Vagina (tissue), 2 donors: ENCODE measurements at regions not wholly inside any gene's neighbourhood (a gene's known extent, or its start where the extent isn't known, plus 50 kb on each side); places are given as distances from the start of the nearest gene placed in this dataset.

Source experiments
- DNase-seq, 2 donors: peaks; one replicate each; pipeline ENCODE4 v3.0.0-alpha.2; 2017; ENCODE audit errors: extremely low spot score in 2 of 2
- H3K27ac ChIP-seq: fragments of 200-600 bp; sonication (generic); one replicate; pipeline ENCODE4 v1.5.1; 2019
- H3K27me3 ChIP-seq: fragments of 200-600 bp; sonication (generic); one replicate; pipeline ENCODE4 v1.5.1; 2019
- H3K36me3 ChIP-seq, 2 donors: fragments of 200-600 bp; sonication (generic); one replicate each; pipeline ENCODE4 v1.5.1; 2017 to 2019
- H3K4me1 ChIP-seq: fragments of 200-600 bp; sonication (generic); one replicate; pipeline ENCODE4 v1.5.1; 2019
- H3K4me3 ChIP-seq, 2 donors: fragments of 200-600 bp; sonication (generic); 1 replicate in 1 of 2; 2 replicates in 1 of 2; pipeline ENCODE4 v1.5.1; 2016 to 2019
- H3K9me3 ChIP-seq: fragments of 200-600 bp; sonication (generic); one replicate; pipeline ENCODE4 v1.5.1; 2019
- POLR2A ChIP-seq, 2 donors: fragments of 450-650 bp; IDR thresholded peaks; one replicate each; pipeline ENCODE4 v1.6.1; 2017; ENCODE audit warnings: antibody characterized with exemption in 2 of 2, mild to moderate bottlenecking in 2 of 2, moderate library complexity in 2 of 2
- POLR2AphosphoS5 ChIP-seq, 2 donors: sonication (generic); formaldehyde crosslinking; IDR thresholded peaks; one replicate each; pipeline ENCODE4 v1.9.0; 2017; ENCODE audit warnings: antibody characterized with exemption in 2 of 2, mild to moderate bottlenecking in 2 of 2, low read depth in 1 of 2; ENCODE audit not compliant: insufficient read depth in 1 of 2
- intact Hi-C: fragments of 100-400 bp; cut with DNase I; formaldehyde crosslinking; loops from one replicate; pipeline ENCODE4 v1.15.1; 2023
- TF ChIP-seq, protein P1 (sequence below), 3 experiments: fragments of 450-650 bp in 2 of 3; fragments of 200-600 bp in 1 of 3; sonication (generic) in 1 of 3; IDR thresholded peaks; one replicate each; pipeline ENCODE4 v1.5.1; 2017 to 2019; ENCODE audit warnings: antibody characterized with exemption in 3 of 3, mild to moderate bottlenecking in 2 of 3, moderate library complexity in 2 of 3

DNA sequence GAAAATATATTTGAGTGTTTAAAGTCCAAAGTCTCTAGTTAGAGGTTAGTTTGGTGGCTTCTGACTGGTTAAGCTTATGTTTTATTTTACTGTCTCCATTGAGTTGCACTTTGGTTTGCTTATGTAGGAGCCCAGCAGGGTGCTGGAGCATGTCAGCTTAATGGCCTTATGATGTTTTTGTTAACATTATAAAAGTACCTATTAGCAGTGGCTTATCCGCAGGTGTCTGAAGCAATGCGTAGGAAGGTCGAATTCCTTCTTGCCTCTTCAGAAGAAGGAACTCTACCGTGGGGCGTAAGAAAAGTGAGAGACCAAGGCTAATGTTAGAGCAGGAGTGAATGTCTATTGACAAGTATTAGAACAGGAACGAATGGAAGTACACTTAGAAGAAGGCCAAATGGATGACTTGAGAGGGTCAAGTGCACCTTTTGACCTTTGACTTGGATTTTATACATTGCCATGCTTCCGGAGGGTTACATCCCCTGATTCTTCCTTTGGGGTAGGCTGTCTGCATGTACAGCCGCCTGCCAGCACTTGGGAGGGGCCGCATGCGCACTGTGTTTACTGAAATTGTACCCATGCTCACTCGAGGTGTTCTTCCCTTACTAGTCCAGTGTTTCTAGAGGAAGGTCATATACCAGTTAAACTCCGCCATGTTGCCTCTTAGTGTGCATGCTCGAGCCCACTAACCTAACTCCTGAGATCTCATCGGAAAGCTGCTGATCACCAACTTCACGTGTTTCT, 793.9 kb upstream of the PCDH9 start:
- Histone ChIP-seq H3K9me3 (no peaks in the 10 kb centered on the region), H3K27ac (no peak overlapping the region), H3K27me3 (no peaks in the 10 kb centered on the region), H3K36me3 (no peaks in the 10 kb centered on the region), H3K4me3 (no peak overlapping the region), H3K4me1 (no peaks in the 10 kb centered on the region)
- DNase-seq: no peak
- TF ChIP-seq, protein P1, sequence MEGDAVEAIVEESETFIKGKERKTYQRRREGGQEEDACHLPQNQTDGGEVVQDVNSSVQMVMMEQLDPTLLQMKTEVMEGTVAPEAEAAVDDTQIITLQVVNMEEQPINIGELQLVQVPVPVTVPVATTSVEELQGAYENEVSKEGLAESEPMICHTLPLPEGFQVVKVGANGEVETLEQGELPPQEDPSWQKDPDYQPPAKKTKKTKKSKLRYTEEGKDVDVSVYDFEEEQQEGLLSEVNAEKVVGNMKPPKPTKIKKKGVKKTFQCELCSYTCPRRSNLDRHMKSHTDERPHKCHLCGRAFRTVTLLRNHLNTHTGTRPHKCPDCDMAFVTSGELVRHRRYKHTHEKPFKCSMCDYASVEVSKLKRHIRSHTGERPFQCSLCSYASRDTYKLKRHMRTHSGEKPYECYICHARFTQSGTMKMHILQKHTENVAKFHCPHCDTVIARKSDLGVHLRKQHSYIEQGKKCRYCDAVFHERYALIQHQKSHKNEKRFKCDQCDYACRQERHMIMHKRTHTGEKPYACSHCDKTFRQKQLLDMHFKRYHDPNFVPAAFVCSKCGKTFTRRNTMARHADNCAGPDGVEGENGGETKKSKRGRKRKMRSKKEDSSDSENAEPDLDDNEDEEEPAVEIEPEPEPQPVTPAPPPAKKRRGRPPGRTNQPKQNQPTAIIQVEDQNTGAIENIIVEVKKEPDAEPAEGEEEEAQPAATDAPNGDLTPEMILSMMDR (IDR thresholded peaks at IDR 0.05): no peak
- intact Hi-C loops: no loop called here

DNA sequence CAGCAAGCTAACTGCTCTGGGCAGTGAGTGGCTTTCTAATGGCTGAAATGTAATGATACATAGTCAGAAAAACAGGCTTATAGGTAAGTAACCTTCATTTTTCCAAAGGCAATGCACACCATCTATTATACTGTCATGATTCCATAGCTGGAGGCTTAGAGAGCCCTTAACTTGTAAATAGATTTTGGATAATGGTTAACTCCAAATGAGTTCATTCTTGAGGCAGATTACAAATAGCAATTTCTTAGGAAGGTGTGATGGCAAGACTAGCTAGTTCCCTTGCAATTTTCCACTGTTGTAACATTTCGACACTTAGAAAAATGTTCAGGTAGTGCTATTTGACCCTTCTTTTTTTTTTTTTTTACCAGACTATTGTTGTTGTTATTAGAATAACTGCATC, 789.8 kb upstream of the PCDH9 start:
- Histone ChIP-seq H3K36me3 (no peaks in the 10 kb centered on the region), H3K4me1 (no peaks in the 10 kb centered on the region), H3K27ac (no peak overlapping the region), H3K9me3 (no peaks in the 10 kb centered on the region), H3K27me3 (no peaks in the 10 kb centered on the region), H3K4me3 (no peak overlapping the region)
- intact Hi-C loops: no loop called here
- TF ChIP-seq POLR2A (IDR thresholded peaks at IDR 0.05) (no peak), POLR2AphosphoS5 (IDR thresholded peaks at IDR 0.05; ENCODE audit: insufficient read depth in 1 of 2, low read depth in 1 of 2) (no peak)
- TF ChIP-seq, protein P1 (IDR thresholded peaks at IDR 0.05): no peak
- no peak for DNase-seq

DNA sequence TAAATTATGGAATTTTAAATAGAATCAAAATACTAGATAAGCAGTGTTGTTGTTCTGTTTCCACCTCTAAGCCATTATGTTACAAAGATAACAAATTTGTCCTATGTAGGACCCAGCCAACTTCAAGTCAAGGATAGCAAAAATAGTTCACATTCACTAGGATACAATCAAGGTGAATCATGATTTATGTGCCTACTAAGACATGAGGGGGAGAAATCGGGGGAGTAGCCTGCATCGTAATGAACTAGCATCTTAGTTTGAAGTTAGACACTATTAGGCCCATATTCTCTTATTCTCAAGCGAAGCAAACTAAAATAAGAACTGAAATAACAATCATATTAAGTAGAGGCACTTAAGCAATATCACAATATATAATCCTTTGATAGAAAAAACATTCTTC, 779.4 kb upstream of the PCDH9 start:
- Histone ChIP-seq H3K4me1 (no peaks in the 10 kb centered on the region), H3K9me3 (no peaks in the 10 kb centered on the region), H3K36me3 (no peaks in the 10 kb centered on the region), H3K4me3 (no peak overlapping the region), H3K27ac (no peak overlapping the region), H3K27me3 (no peaks in the 10 kb centered on the region)
- TF ChIP-seq POLR2AphosphoS5 (IDR thresholded peaks at IDR 0.05; ENCODE audit: insufficient read depth in 1 of 2, low read depth in 1 of 2) (no peak), POLR2A (IDR thresholded peaks at IDR 0.05) (no peak)
- TF ChIP-seq, protein P1 (IDR thresholded peaks at IDR 0.05): no peak
- intact Hi-C loops: no loop called here
- no peak for DNase-seq

DNA sequence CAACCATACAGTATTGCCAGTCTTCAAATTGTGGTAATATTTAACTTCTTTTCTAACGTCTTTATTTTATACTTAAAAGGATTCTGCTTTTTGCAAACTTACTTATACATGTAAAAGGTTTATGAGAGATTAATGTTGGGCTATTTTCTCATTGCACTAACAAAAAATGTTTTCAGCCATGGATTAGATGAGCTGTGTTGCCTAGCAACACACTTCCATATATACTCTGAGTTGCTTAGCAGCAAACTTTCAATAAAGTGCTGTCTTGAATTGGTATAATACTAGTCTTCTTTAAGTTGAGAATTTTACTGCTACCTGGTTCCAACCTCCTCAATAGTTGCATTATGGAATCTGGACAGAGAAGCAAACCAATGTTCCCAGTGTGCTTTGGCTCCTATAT, 777.4 kb upstream of the PCDH9 start:
- no peaks in the 10 kb centered on the region for H3K4me1 ChIP-seq
- TF ChIP-seq POLR2A (IDR thresholded peaks at IDR 0.05) (no peak), POLR2AphosphoS5 (IDR thresholded peaks at IDR 0.05; ENCODE audit: insufficient read depth in 1 of 2, low read depth in 1 of 2) (no peak)
- TF ChIP-seq, protein P1 (IDR thresholded peaks at IDR 0.05): no peak
- H3K36me3 ChIP-seq: no peaks in the 10 kb centered on the region
- no peak for DNase-seq
- no peaks in the 10 kb centered on the region for H3K9me3 ChIP-seq
- no peaks in the 10 kb centered on the region for H3K27me3 ChIP-seq
- no peak overlapping the region for H3K4me3 ChIP-seq
- H3K27ac ChIP-seq: no peak overlapping the region
- intact Hi-C loops: no loop called here

DNA sequence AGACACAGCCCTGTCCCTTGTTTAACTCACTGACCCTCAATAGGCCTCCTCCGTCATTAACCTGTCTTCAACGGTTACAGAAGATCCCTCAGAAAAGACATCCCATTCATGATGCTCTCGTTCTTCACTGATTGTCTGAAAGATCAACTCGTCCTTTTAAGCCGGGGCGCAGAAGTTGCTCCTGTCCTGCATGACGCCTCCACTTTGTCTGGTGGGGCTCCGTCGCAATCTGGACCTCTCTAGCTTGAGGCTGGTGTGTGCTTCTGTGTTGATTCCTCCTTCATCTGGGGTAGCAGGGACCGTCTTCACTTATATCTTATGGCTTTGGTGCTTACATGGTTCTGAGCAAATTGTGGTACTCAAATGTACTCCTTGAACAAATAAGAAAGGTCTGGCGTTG, 766.0 kb upstream of the PCDH9 start:
- no peaks in the 10 kb centered on the region for H3K9me3 ChIP-seq
- intact Hi-C loops: no loop called here
- no peaks in the 10 kb centered on the region for H3K27me3 ChIP-seq
- DNase-seq: no peak
- TF ChIP-seq POLR2A (IDR thresholded peaks at IDR 0.05) (no peak), POLR2AphosphoS5 (IDR thresholded peaks at IDR 0.05; ENCODE audit: insufficient read depth in 1 of 2, low read depth in 1 of 2) (no peak)
- TF ChIP-seq, protein P1 (IDR thresholded peaks at IDR 0.05): no peak
- no peak overlapping the region for H3K4me3 ChIP-seq
- no peak overlapping the region for H3K27ac ChIP-seq
- no peaks in the 10 kb centered on the region for H3K36me3 ChIP-seq
- H3K4me1 ChIP-seq: no peaks in the 10 kb centered on the region
